NCI-H1092 treated with DMSO at 0.1 percent for 48 hours (cell line): ENCODE measurements at regions not wholly inside any gene's neighbourhood (a gene's known extent, or its start where the extent isn't known, plus 50 kb on each side); places are given as distances from the start of the nearest gene placed in this dataset.
A peak's percentile ranks its signal among the peaks of the same experiment; 100 is the strongest.

Experiments used
- DNase-seq: peaks from one replicate; lab custom pipeline; 2025; lab: John Stamatoyannopoulos, UW

DNA sequence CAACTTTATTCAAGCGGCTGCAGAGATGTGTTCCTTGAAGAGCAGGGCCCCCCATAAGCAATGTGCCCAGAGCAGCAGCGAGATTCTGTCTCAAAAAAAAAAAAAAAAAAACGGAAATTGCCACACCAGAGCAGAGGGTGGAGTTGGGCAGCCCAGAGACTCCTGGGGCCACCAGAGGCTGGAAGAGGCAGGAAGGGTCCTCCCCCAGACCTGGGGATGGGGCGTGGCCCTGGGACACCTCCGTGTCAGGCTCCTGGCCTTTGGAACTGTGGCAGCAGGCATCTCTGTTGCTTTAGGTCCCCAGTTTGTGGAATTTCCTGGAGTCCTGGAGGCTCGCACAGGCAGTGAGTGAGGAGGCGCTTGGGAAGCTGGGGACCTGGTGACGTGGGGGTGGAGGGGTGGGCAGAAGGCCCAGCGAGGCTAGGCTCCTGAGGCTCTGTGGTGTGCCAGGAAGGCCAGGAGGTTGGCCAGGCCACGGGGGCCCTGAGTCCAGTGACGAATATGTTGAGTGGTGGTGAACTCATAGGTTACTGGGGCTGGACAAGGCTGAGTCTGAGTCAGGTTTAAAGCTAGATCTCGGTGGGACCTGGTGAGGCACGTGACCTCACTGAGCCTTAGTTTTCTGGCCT is 735.6 kb downstream of the BRD1 start:
- no peak for DNase-seq

DNA sequence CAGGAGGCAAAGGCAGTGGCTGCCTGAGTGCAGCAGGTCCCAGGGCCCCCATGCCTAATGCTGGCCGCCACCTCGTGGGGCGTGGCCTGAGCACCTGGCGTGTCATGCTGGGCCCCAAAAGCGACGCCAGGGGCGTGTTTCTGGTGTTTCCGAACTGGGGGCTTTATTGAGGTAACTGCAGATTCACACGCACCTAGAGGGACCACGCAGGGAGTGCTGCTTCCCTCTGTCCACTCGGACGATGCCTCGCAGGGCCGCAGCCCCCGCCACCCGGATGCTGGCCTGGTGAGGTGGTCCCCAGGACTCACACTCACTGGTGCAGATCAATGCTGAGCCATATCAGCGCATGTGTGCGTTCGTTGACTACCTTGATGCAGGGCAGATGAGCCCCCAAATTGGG is 736.2 kb downstream of the BRD1 start:
- DNase-seq, result no peak

DNA sequence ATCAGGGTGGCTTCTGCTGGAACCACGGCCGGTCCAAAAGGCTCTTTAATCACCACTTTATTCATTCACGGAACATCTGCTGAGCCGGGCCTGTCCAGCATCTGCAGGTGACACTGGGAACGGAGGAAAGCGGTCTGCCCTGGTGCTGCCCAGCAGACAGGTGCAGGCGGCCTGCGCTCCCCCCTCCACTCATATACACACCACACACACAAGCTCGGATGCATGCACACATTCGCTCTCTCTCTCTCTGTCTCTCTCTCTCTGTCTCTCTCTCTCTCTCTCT is 736.9 kb downstream of the BRD1 start:
- peak; percentile 0 for DNase-seq

DNA sequence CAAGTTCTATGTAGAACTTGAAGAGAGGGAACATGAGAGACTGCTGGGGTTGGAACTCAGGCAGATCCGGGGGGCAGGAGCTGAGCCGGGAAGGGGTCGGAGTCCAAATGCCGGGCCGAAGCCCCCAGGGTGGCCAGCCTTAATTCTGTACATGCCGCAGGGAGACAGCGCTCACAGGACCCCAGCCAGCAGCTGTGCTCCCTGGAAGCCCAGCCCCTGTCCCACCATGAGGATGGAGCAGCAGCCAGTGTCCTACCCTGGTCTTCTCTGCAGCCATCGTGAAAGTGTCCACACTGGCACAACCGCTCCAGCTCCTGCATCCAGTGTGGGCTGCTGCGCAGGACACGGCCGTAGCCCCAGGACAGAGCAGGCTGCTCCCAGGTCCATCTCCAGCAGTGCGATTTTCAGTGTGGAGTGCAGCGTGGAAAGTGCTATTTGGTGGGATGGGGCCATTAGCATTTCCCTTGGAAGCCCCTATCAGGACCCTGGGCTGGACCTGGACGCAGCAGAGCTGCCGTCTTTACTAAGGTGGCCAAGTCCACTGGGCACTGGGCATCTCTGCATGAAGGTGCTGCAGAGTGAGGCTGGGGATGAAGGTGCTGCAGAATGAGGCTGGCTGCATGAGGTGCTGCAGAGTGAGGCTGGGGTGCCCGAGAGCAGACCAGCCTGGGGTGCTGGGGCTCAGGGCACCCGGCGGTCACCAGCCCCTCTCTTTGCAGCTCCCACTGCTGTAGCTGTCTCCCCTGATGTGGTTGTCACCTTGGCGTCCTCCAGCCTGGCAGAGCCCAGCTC is 737.4 kb downstream of the BRD1 start:
- DNase-seq, result no peak

DNA sequence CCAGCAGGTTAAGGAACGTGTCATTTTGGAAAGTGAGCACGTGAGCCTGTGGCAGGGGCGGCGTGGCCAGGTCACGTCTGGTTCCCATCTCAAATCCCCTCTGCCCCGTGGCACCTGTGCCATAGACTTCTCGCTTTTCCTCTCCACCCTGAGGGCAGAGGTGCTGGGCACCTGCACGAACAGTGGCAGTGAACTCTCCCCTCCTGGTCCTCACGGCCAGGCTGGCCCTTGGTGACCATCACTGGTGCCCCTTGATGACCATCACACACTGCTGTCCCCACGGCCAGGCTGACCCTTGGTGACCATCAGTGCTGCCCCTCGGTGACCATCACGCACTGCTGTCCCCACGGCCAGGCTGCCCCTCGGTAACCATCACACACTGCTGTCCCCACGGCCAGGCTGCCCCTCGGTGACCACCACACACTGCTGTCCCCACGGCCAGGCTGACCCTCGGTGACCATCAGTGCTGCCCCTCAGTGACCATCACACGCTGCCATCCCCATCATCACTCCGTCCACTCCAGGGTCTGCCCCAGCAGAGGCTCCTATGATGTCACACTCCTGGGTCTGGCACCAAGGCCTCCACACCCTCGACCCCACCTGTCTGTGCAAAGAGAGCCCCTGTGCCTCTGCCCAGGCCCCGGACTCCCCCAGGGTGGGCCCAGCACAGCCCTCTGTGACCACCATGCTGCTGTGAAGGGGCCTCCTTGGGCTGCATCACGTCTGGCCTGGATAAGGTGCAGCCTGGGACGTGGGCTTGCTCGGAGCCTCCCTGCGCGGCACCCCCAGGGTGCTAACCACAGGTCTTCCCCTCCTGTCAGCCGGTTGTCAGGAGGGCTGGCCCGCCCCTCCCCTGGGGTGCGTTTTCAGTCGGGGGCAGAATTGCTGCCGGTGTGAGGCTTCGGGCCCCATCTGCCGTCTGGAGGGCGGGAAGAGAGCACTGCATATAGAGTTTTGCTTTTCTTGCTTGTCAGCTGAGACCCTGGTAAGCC is 738.6 kb downstream of the BRD1 start:
- DNase-seq, result no peak

DNA sequence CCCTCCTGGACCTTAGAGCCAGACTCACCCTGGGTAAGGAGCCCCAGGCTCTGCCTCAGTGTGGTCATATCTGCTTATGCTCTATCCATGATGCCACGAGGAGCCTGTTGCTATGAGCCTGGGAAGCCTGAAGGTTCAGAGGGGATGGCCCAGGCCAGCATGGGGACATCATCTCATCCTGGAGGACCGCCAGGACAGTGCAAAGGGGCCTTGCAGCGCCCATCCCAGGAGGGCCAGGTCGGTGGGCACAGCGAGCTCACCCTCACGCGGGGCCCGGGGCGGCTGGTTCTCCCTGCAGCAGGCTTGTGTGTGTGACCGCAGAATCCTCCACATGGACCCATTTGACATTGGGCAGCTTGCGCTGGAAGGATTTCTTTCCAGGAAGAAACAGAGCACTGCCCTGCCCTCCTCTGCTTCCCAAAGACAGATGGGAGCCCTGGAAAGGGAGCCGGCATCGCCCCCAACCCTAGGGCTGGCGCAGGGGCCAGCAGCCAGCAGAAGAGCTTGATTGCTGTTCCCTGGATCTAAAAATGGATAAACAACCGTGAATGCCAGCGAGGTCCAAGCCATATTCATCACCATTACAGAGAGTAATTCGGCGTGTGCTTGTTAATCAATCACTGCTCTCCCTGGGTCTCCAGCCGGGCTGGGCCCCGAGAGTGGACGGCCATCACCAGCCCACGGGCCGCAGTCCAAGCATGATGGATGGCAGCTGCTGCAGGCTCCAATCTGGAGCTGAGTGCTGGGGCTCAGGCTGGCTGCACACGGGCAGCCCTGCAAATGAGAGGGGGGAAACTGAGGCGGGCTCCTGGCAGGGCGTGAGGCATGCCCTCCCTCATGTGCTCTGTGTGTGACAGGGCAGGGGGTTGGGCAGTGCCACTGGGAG is 739.7 kb downstream of the BRD1 start:
- no peak for DNase-seq

DNA sequence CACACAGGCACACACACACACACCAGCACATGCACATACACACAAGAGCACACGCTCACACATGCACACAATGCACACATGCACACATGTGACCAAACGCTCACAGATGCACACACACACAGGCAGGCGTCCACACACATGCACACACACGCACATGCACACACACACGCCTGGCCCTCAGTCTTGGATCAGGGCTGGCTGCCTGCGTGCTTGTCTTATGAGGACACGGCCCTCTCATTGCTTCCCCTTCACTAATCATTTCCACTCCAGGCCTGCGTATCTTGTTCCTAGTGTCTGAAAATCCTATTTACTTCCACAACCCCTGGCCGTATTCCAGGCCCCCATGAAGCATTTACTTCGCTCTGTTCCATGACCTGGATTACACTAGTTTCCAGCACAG is 740.5 kb downstream of the BRD1 start:
- no peak for DNase-seq

DNA sequence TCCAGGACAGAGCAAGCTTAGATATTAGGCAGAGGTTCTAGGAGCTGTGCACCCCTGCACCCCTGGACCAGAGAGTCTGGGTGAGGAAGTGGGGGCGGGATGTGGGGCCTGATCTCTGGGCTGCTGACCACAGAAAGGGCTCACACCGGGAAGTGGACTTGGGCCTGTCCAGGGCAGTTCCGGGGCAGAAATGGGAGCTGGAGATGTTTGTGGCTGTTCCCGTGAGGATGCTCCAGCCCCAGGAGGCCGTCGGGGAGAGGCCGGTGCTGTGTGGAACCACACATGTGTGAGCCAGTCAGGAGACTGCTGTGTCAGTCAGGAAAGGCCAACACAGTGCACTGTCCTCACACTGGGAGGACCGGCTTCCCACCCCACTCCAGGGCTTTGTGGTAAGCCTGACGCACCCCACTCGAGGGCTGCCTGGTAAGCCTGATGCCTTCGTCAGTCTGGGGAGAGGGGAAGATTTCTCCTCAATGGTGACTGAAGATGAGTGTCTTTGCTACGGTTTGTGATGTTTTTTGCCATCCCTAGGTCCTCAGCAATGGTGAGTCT is 741.0 kb downstream of the BRD1 start:
- no peak for DNase-seq

DNA sequence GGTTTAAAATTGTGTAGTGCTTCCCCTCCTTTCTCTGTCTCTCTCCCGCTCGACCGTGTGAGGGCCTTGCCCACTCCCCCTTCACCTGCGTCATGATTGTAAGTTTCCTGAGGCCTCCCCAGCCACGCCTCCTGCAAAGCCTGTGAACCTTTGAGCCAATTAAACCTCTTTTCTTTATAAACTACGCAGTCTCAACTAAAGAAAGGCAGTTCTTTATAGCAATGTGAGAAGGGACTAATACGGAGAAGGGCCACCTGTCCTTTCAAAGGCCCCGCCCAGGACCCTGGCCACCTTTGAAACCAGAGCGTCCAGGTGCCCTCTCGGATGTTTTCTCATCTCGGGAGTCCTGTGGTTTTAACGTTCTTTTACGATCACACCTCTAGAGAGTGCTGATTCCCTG is 741.5 kb downstream of the BRD1 start:
- no peak for DNase-seq

DNA sequence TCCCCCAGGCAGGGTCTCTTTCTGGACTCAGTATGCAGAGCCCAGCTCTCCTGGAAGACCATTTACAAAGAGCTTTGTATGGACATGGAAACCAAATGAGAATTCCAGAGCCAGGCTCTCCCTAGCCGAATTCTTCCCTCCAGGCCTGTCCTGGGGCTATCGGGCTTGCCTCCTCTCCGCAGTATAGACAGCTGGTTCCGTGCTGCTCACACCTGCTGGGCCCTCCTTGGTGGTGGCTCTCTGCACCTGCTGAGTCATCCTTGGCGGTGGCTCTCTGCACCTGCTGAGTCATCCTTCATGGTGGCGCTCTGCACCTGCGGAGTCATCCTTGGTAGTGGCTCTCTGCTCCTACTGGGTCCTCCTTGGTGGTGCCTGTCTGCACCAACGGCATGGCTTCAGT is 743.5 kb downstream of the BRD1 start:
- no peak for DNase-seq

DNA sequence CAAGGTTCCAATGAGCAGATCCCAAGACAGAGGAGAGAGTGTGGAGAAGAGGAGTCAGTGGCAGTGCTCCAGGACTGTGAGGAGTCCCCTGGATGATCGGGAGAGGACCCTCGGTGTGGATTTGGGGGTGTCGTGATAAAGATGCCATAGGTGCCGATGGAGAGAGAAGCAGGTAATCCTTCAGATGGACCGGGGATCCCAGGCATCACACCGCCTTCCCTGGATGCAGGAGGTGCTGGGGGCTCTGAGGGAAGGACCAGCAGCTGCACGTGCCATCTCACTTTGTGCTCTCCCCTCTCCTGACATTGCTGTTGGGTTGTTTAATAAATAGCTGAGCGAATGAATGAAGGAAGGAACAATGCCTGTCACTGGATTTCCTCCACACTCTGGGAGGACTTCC is 744.1 kb downstream of the BRD1 start:
- no peak for DNase-seq

DNA sequence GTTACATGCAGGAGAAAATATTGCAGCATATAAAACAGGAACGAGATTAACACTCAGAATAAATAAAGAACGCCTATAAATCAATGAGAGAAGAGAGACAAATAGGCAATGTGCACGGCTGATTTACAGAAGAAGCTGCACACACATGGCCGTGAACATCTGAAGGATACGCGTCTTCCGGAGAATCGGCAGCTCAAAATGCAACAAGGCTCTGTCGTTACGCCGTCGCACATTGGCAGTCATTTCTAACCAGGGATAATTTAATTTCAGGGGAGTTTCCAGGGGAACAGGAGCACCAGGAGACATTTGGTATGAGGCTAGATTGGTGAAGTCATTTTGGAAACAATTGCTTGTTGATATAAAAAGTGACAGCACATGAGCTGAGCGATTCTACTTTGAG is 745.2 kb downstream of the BRD1 start:
- DNase-seq, result no peak

DNA sequence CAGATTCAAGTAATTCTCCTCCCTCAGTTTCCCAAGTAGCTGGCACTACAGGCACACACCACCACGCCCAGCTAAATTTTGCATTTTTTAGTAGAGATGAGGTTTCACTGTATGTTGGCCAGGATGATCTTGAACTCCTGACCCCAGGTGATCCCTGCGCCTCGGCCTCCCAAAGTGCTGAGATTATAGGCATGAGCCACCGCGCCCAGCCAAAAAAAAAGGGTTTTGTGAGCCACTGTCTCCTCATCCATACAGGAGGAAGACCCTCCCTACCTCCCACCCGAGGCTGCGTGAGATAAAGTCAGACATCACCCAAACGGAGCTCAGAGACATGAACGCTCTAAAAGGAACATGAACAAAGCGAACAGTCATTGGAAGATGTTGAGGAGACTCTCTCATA is 745.7 kb downstream of the BRD1 start:
- DNase-seq, result no peak

DNA sequence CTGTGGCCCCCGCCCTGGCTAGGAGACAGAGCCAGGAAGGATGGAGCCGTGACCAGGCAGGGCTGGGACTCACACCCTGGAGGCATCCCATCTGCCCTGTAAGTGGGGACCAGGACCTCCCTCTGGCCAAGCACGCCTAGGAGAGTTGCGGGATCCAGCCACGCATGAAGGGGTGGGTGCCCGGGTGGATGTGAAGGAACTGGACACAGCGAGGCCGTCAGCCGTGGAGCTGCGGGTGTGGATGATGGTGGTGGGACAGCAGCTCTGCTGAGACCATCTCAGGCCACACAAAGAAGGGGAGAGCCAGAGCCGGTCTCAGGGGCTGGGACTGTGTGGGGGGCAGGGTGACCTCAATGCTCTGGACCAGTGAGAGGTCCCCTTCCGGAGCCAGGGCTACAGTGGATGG is 746.4 kb downstream of the BRD1 start:
- no peak for DNase-seq

DNA sequence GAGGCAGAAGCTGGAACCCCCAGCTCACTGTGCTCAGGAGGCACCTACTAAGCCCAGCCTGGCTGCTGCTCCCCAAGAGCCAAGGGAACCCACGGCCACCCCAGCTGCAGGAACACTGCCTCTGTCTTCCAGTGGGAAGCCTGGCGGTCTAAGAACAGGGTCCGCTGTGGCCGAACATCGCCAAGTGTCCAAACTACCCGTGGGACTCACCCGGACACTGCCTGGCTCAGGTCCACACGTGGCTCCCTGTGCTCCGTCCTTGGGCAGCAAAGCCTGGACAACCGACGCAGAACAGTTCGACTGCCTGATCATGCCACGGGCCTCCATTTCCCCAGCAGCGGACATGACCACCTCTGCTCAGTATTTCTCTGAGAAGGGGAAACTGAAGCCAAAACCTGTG is 747.0 kb downstream of the BRD1 start:
- no peak for DNase-seq

DNA sequence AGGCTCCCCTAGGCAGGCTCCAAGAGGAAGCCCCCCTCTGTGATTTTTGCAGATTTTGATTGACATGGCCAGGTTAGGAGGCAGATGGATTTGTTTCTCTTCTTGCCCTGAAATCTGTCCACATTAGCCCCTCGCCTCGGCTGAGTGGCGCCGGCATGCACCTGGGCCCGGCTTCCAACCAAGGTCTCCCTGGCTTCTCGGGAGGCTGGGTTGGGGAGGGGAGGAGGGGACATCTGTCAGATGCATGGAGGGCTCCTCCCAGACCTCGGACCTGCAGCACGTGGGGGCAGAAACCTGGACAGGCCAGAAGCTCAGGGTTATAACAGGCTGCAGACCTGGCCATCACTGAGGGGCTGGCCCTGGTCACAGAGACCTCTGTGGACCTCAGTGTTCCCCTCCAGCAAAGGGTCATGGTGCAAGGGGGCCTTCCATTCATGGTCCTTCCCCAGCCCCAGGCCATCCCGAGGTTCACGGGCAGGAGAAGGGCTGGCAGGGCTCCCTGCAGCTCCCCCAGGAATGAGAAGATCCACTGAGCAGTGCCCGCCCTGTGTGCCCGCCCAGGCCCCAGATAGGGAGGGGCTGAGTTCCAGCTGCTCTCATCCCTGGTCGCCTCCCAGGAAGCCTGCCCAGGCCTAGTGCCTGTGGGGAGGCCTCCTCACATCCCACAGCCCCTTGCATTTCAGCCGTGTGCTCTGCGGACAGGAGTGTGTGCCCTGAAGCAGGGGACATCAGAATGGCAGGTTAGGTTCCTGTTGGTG is 747.8 kb downstream of the BRD1 start:
- DNase-seq, result no peak

DNA sequence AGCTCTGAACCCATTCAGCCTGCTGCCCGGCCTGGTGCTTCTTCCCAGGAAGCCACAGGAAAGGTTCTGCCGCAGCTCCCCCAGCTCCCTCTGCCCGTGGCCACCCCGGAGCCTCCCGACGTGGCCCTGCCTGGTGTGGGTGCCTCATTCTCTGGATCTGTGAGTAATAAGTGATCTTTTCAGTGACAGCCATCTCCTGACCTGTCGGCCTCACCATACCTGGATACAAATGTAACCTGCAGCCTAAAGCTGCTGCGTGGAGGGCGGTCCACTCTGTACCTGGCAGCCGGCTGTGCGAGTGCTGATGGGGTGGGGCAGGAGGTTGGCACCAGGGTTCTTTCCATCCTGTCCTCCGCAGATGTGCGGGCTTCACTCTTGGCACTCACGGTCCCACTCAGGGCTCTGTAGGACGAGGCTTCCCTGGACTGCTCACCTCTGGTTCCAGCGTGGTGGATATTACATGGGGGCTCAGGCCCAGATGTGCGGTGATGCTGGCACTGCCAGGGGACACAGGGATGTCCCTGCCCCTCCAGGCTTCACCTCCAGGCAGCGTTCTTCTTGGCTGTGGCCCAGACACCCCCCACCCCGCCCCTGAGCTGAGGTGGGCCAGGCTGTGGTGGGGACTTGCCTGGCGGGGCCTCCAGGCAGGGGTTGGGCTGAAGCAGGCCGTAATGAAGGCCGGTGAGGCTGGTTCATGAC is 748.5 kb downstream of the BRD1 start:
- DNase-seq, result no peak

DNA sequence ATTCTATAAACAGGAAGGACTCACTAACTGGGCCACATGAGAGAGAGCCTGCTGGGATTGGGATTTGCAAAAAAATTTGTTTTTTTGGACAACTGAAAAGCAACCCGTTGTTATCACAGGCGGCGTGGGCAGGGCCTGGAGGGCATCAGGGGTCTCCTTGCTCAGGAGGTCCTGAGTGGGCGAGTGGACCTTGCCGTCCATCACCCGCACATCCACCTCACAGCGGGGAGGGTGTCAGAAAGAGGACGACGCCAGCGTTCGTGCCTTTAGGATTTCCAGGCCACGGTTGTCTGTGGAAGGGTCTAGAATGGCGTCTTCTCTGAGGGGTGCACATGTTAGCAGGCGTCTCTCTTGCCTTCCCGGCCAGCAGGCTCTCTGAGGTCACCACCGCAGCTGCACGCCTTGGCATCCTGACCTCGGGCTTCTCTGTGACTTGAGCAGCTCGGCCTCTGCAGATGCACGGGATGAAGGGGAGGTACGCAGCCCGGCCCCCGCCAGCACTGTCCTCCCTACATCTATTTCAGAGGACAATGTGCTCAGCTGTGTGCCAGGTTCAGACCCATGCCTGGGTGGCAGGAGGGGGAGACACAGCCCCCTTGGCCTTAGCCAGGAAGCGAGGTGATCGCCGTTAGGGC is 749.5 kb downstream of the BRD1 start:
- no peak for DNase-seq

DNA sequence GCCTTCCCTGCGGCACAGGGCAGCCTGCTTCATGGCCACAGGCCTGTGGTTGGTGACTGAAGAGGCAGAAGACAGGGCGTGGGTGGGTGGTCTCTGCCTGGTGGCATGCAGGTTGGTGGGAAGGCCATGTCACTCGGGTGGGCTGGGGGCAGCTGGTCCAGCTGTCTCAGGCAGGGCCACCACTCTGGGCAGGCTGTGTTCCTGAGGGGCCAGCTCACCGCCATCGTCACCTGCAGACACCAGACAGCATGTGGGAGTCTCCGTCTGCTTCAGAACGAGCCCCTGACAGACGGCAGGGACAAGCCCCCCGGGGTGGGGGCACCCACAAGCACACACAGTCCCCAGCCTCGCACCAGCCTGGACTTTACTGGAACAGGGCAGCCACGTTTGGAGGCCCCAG is 750.1 kb downstream of the BRD1 start:
- no peak for DNase-seq

DNA sequence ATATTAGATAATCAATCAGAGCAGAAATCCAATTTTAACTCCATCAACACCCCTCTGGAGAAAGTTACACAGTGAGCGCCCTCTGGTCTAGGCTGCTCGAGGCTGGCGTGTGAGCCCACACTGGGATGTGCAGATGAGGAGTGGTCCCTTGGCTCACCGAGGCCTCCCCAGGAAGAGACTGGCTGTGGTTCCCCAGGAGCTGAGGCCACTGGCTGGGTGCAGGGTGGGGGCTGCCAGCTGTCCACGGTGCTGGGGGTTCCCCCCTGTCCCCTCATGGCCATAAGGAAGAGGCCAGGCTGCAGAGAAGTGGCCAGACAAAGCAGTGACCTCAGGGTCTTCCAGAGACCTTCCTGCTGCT is 750.7 kb downstream of the BRD1 start:
- DNase-seq, result no peak
